ENCODE measurements at regions not wholly inside any gene's neighbourhood (a gene's known extent, or its start where the extent isn't known, plus 50 kb on each side); places are given as distances from the start of the nearest gene placed in this dataset.

DNA sequence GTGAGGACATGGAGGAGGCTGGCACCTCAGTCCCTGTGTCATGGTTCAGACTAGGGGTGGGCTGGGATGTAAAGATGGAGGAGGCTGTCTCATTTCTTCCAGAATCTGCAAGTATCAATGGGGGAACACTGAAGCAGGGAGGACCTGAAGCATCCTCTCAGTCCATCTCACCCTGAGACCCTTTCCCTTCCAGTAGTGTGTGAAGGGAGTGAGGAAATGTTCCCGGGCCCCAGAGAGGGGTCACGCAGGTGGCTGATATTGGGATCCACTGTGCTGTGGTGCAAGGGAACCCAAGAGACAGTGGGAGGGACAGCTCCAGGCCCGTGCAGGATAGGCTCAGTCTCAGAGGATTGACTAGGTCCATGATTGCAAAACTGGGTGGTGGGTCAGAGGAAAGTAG, 72.2 kb upstream of the ADPGK start:
- no peaks in the 10 kb centered on the region for H3K36me3 ChIP-seq (ENCODE audit: insufficient read depth, low read length, poor library complexity, severe bottlenecking)
- CTCF ChIA-PET, result no interaction called here
- no peak overlapping the region for H3K4me3 ChIP-seq (ENCODE audit: low read depth, low read length, poor library complexity, severe bottlenecking)
- no peaks in the 10 kb centered on the region for H3K4me1 ChIP-seq (ENCODE audit: insufficient read depth, low read length, poor library complexity, severe bottlenecking)
- DNase-seq (ENCODE audit: low spot score), result no peak
- H3K9me3 ChIP-seq (ENCODE audit: low read depth, low read length, poor library complexity, severe bottlenecking), result no peaks in the 10 kb centered on the region
- no peak overlapping the region for H3K27ac ChIP-seq (ENCODE audit: low read depth, low read length, poor library complexity, severe bottlenecking)
- intact Hi-C loops (cut with micrococcal nuclease; ENCODE audit: unreplicated experiment), result no loop called here
- no peaks in the 10 kb centered on the region for H3K27me3 ChIP-seq (replicated peaks; ENCODE audit: insufficient read depth, low read depth, low read length, poor library complexity)
- TF ChIP-seq, protein P1, sequence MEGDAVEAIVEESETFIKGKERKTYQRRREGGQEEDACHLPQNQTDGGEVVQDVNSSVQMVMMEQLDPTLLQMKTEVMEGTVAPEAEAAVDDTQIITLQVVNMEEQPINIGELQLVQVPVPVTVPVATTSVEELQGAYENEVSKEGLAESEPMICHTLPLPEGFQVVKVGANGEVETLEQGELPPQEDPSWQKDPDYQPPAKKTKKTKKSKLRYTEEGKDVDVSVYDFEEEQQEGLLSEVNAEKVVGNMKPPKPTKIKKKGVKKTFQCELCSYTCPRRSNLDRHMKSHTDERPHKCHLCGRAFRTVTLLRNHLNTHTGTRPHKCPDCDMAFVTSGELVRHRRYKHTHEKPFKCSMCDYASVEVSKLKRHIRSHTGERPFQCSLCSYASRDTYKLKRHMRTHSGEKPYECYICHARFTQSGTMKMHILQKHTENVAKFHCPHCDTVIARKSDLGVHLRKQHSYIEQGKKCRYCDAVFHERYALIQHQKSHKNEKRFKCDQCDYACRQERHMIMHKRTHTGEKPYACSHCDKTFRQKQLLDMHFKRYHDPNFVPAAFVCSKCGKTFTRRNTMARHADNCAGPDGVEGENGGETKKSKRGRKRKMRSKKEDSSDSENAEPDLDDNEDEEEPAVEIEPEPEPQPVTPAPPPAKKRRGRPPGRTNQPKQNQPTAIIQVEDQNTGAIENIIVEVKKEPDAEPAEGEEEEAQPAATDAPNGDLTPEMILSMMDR (conservative IDR thresholded peaks at IDR 0.05; ENCODE audit: low read depth, low read length), result no peak
- no peak for TF ChIP-seq EZH2 (IDR thresholded peaks at IDR 0.05; ENCODE audit: borderline replicate concordance, low read depth, low read length, poor library complexity, severe bottlenecking)
- BruUV-seq (replicated peaks), result no TSS peak
- POLR2A ChIA-PET (ENCODE audit: low non-redundant PET), result no interaction called here

DNA sequence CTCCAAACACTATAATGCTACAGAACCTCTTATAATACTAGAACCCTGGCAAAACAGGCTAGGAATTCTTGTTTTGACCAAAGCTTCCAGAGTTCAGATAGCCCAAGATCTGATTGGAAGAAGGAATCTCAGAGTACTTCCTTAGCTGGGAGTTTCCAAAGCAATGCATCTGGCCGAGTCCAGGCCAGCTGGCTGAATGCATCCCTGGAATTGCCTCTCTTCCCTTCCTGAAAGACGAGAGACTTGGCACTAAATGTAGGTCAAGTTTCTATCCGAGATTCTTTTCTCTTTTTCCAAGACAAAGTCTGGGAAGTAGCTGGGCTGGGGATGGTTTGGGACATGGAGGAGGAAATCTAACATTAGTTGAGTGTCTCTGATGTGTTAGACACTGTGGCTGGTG, 68.7 kb upstream of the ADPGK start:
- no TSS peak for BruUV-seq (replicated peaks)
- ChIA-PET POLR2A (ENCODE audit: low non-redundant PET) (no interaction called here), CTCF (no interaction called here)
- TF ChIP-seq, protein P1 (conservative IDR thresholded peaks at IDR 0.05; ENCODE audit: low read depth, low read length), result no peak
- no peak for TF ChIP-seq EZH2 (IDR thresholded peaks at IDR 0.05; ENCODE audit: borderline replicate concordance, low read depth, low read length, poor library complexity, severe bottlenecking)
- intact Hi-C loops (cut with micrococcal nuclease; ENCODE audit: unreplicated experiment), result no loop called here
- Histone ChIP-seq H3K4me1 (ENCODE audit: insufficient read depth, low read length, poor library complexity, severe bottlenecking) (no peaks in the 10 kb centered on the region), H3K36me3 (ENCODE audit: insufficient read depth, low read length, poor library complexity, severe bottlenecking) (no peaks in the 10 kb centered on the region), H3K4me3 (ENCODE audit: low read depth, low read length, poor library complexity, severe bottlenecking) (no peak overlapping the region), H3K9me3 (ENCODE audit: low read depth, low read length, poor library complexity, severe bottlenecking) (no peaks in the 10 kb centered on the region), H3K27me3 (replicated peaks; ENCODE audit: insufficient read depth, low read depth, low read length, poor library complexity) (no peaks in the 10 kb centered on the region), H3K27ac (ENCODE audit: low read depth, low read length, poor library complexity, severe bottlenecking) (no peak overlapping the region)
- DNase-seq (ENCODE audit: low spot score), result no peak

DNA sequence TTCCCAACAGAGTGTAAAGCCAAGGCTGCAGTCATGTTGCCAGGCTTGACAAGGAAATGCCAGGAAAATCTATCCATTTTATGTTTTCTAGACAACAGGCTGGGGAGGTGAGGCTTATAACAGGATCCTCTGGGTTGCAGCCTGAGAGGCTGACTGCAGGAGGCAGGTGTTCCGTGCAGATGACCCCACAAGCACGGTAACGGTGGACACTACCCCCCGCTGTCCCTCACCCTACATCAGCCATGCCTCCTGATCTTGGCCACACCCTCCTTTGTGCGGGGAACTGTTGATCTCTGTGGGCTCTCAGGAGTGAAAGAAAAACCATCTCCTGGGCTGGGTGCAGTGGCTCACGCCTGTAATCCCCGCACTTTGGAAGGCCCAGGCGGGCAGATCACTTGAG, 68.0 kb upstream of the ADPGK start:
- Histone ChIP-seq H3K9me3 (ENCODE audit: low read depth, low read length, poor library complexity, severe bottlenecking) (no peaks in the 10 kb centered on the region), H3K27ac (ENCODE audit: low read depth, low read length, poor library complexity, severe bottlenecking) (no peak overlapping the region), H3K36me3 (ENCODE audit: insufficient read depth, low read length, poor library complexity, severe bottlenecking) (no peaks in the 10 kb centered on the region), H3K4me1 (ENCODE audit: insufficient read depth, low read length, poor library complexity, severe bottlenecking) (no peaks in the 10 kb centered on the region), H3K27me3 (replicated peaks; ENCODE audit: insufficient read depth, low read depth, low read length, poor library complexity) (no peaks in the 10 kb centered on the region), H3K4me3 (ENCODE audit: low read depth, low read length, poor library complexity, severe bottlenecking) (no peak overlapping the region)
- no peak for DNase-seq (ENCODE audit: low spot score)
- no TSS peak for BruUV-seq (replicated peaks)
- CTCF ChIA-PET, result no interaction called here
- intact Hi-C loops (cut with micrococcal nuclease; ENCODE audit: unreplicated experiment), result no loop called here
- TF ChIP-seq, protein P1 (conservative IDR thresholded peaks at IDR 0.05; ENCODE audit: low read depth, low read length), result no peak
- no peak for TF ChIP-seq EZH2 (IDR thresholded peaks at IDR 0.05; ENCODE audit: borderline replicate concordance, low read depth, low read length, poor library complexity, severe bottlenecking)
- POLR2A ChIA-PET (ENCODE audit: low non-redundant PET), result no interaction called here
